Fibroblast of the aortic adventitia (primary cell): ENCODE measurements at regions not wholly inside any gene's neighbourhood (a gene's known extent, or its start where the extent isn't known, plus 50 kb on each side); places are given as distances from the start of the nearest gene placed in this dataset.
"Not testable (repeated sequence)": the region's sequence is repeated elsewhere in the genome, so short reads cannot be mapped to it uniquely, and the experiment has no call there.

Source experiments
- DNase-seq: peaks from one replicate; pipeline ENCODE4 v3.0.0-alpha.2; 2010; ENCODE audit warnings: low read depth
- H3K4me3 ChIP-seq: 2 replicates; pipeline ENCODE4 v1.5.1; 2011; ENCODE audit warnings: low read depth, mild to moderate bottlenecking, control low read depth, low read length, moderate library complexity
- TF ChIP-seq, protein P1 (sequence below): IDR thresholded peaks from 2 replicates; pipeline ENCODE4 v1.5.1; 2011; ENCODE audit warnings: mild to moderate bottlenecking, low read length, control low read depth, inconsistent platforms; ENCODE audit not compliant: insufficient read depth

DNA sequence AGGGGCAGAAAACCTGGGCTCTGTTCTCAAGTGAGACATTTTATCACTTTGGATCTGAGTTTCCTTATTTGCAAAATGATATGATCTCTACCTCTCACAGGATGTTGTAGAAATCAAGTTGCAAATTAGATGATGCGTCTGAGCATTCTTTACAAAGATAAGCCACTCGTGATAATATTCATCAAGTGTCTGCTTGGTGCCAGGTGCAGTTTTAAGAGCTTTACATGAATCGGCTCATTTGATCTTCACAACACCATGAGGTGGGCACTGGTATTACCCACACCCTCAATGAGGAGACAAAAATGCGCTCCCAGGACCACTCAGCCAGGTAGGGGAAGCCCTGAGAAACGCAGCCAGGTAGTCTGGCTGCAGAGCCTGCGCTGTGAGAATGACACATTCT, 59.1 kb upstream of the CA12 start:
- TF ChIP-seq, protein P1, sequence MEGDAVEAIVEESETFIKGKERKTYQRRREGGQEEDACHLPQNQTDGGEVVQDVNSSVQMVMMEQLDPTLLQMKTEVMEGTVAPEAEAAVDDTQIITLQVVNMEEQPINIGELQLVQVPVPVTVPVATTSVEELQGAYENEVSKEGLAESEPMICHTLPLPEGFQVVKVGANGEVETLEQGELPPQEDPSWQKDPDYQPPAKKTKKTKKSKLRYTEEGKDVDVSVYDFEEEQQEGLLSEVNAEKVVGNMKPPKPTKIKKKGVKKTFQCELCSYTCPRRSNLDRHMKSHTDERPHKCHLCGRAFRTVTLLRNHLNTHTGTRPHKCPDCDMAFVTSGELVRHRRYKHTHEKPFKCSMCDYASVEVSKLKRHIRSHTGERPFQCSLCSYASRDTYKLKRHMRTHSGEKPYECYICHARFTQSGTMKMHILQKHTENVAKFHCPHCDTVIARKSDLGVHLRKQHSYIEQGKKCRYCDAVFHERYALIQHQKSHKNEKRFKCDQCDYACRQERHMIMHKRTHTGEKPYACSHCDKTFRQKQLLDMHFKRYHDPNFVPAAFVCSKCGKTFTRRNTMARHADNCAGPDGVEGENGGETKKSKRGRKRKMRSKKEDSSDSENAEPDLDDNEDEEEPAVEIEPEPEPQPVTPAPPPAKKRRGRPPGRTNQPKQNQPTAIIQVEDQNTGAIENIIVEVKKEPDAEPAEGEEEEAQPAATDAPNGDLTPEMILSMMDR, result no peak
- H3K4me3 ChIP-seq, result no peak overlapping the region
- DNase-seq, result no peak

DNA sequence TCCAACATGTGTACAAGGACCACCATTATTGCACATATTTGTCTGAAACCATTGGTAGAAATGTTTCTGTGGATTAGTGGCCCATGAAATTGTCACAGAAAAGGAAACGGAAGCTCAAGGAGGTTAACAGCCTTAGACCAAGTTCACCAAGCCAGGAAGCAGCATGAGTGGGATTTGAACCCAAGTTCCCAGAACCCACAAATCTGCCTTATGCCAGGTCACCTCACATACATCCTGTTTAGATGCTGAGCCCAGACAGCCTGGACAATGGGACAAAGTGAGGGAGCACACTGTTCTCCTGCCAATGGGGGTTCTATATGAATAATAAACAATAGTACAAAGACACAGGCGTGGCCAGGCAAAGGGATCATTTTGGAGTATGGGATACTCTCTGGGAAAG, 59.6 kb upstream of the CA12 start:
- no peak overlapping the region for H3K4me3 ChIP-seq
- TF ChIP-seq, protein P1, result no peak
- no peak for DNase-seq

DNA sequence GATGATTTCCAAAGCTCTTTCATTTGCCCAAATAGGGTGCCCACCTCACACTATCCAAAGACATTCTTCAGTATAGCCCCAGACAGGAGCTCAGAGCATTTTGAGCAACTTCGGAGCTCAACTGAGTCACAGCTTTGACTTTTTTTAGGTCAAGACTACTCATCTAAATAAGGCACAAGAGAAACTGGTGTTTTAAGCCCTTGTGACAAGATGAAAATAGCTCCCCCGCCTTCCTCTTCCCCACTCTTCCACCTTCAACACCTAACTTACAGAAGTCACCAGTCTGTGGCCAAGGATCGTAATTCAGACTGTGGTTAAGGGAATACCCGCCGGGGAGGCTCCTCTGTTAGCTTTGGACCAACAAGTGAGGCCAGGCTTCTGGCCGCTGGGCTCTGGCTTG, 60.4 kb upstream of the CA12 start:
- DNase-seq, result no peak

DNA sequence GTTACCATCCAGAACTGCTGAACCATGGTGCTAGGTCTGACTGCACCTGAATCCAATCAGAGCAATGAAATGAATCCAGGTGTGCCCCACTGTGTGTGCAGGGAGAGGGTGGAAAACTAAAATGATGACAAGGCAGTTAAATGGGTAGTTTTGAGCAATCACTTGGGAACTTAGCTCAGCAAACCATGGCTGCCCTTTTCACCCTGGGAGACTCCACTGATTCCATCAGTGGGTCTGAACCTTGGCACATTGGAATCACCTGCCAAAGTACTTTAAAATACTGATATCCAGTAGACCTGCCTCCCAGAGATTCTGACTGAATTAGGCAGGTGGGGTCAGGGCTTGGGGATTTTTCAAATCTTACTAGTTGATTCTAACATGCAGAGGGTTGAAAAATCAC, 59.8 kb upstream of the USP3 start:
- TF ChIP-seq, protein P1, result no peak
- H3K4me3 ChIP-seq, result no peak overlapping the region
- DNase-seq, result no peak

More for the DNA sequence above, 60.4 kb upstream of the CA12 start:
- TF ChIP-seq, protein P1, result no peak
- no peak overlapping the region for H3K4me3 ChIP-seq

DNA sequence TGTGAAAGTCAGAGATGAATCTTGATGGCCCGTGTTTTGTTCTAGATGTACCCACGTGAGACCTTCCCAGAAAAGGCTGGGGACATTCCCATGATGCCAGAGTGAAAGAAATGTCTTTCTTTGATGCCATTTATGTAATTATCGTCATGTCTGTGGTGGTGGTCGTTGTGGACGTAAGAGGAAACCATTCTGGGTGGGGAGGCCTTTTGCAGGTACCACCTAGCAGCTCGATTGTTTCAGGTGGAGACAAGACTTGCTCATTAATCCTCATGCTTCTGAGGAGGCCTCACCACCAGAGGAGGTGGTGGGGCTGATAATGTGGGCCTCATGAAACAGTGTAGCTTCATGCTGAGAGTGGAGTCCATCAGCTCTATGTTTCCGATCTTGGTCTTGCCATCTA, 58.1 kb upstream of the USP3 start:
- TF ChIP-seq, protein P1, result no peak
- no peak for DNase-seq
- no peak overlapping the region for H3K4me3 ChIP-seq

DNA sequence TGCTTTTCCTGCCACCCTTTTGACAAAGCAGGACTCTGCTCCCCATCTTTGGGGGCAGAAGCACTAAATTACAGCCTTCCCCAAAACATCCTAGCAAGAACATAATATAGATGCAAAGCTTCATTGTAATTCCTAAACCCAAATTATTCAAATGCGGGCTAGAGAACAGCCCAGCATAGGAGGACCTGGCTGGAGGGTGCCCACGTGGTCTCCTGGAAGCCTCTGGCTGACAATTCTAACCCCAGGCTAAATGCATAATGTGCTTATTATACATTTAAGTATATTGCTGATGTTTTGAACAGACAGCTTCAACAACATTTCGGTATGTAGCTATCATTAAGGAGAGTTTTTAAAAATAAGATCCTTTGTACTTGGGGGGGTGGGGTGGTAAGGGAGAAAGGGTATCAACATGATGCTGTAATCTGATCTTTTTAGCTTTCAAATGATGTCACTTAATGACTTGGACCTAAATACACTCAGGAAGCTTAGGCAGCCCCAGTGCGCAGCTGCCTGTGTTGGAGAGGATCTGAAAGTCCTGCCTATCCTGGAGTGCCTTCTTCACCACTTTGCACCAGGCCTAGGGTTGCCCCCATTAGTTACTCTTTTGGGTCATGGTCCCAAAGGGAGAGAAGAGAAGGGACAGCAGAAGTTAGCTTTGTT, 57.2 kb upstream of the USP3 start:
- DNase-seq, result no peak
- H3K4me3 ChIP-seq, result no peak overlapping the region
- TF ChIP-seq, protein P1, result no peak

DNA sequence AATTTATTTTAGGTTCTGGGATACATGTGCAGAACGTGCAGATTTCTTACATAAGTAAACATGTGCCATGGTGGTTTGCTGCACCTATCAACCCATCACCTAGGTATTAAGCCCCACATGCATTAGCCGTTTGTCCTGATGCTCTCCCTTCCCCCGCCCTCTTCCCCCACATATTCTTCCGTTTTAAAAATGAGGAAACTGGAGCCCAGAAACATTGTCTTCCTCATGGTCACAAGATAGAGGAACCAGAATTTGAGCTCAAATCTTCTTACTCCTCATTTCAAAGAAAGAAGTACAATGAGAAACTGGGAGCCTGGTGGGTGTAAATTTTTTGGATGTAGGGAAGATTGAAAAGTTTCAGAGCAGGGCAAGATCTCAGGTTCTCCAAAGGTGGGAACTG, 56.1 kb upstream of the USP3 start:
- DNase-seq, result no peak
- TF ChIP-seq, protein P1, result no peak
- H3K4me3 ChIP-seq, result no peak overlapping the region

DNA sequence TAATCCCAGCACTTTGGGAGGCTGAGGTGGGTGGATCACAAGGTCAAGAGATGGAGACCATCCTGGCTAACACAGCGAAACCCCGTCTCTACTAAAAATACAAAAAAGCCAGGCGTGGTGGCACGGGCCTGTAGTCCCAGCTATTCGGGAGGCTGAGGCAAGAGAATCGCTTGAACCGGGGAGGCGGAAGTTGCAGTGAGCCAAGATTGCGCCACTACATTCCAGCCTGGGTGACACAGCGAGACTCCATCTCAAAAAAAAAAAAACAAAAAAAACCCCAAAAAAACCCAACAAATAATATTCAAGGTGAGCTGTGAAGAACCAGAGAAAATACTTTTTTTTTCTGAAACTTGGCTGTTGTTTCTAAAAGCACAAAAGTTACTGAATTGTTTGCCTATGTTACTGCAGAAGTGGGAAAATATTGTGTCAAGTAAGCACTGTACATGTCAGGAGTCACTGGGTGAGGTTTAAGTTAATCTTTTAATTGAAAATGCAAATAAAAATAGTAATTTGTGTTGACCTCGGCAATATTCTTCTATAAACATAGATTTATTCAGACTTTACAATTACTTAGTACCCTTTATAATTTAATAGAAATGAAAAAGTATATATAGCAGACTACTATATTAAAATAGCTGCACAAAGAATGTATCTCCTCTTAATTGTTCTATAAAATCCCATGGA, 55.4 kb upstream of the USP3 start:
- DNase-seq, H3K4me3 ChIP-seq: not testable (repeated sequence)
